ENCODE measurements at regions not wholly inside any gene's neighbourhood (a gene's known extent, or its start where the extent isn't known, plus 50 kb on each side); places are given as distances from the start of the nearest gene placed in this dataset.

DNA sequence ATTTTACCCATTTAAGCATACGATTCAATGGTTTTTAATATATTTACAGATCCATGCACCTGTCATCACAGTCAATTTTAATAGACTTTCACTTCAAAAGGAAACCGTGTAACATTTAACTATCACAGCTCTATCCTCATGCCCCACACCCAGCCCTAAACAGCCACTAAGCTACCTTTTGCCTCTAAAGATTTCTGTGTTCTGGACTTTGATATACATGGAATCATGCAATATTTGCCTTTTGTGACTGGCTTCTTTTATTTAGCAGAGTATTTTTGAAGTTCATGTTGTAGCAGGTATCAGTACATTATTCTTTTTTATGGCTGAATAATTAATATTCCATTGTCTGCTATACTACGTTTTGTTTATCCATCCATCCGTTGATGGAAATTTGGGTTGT lies 50.3 kb upstream of the STX16 start:
- TF ChIP-seq, protein P1, sequence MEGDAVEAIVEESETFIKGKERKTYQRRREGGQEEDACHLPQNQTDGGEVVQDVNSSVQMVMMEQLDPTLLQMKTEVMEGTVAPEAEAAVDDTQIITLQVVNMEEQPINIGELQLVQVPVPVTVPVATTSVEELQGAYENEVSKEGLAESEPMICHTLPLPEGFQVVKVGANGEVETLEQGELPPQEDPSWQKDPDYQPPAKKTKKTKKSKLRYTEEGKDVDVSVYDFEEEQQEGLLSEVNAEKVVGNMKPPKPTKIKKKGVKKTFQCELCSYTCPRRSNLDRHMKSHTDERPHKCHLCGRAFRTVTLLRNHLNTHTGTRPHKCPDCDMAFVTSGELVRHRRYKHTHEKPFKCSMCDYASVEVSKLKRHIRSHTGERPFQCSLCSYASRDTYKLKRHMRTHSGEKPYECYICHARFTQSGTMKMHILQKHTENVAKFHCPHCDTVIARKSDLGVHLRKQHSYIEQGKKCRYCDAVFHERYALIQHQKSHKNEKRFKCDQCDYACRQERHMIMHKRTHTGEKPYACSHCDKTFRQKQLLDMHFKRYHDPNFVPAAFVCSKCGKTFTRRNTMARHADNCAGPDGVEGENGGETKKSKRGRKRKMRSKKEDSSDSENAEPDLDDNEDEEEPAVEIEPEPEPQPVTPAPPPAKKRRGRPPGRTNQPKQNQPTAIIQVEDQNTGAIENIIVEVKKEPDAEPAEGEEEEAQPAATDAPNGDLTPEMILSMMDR (IDR thresholded peaks at IDR 0.05; ENCODE audit: insufficient read depth, missing control alignments) = no peak
- FAIRE-seq (no peak), DNase-seq (ENCODE audit: insufficient read length, low spot score) (no peak)

DNA sequence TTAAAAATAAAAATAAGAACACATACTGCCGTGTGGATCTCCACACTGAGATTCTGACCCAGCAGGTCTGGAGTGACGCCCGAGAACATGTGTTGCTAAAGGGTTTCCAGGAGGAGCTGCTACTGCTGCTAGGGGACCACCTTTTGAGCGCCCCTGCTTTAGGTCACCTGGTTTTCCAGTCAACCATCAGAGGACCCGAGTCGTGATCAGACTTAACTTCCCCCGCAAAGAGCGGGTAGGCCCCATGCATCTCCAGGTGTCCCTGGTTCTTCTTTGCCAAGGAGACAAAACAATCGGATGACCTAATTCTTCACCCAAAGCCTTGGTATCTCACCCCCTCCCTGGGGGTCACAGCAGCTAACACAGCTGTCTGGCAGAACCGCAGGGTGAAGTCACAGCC lies 51.1 kb upstream of the STX16 start:
- no peak for FAIRE-seq
- no peak for DNase-seq (ENCODE audit: insufficient read length, low spot score)
- TF ChIP-seq, protein P1 (IDR thresholded peaks at IDR 0.05; ENCODE audit: insufficient read depth, missing control alignments) = no peak

DNA sequence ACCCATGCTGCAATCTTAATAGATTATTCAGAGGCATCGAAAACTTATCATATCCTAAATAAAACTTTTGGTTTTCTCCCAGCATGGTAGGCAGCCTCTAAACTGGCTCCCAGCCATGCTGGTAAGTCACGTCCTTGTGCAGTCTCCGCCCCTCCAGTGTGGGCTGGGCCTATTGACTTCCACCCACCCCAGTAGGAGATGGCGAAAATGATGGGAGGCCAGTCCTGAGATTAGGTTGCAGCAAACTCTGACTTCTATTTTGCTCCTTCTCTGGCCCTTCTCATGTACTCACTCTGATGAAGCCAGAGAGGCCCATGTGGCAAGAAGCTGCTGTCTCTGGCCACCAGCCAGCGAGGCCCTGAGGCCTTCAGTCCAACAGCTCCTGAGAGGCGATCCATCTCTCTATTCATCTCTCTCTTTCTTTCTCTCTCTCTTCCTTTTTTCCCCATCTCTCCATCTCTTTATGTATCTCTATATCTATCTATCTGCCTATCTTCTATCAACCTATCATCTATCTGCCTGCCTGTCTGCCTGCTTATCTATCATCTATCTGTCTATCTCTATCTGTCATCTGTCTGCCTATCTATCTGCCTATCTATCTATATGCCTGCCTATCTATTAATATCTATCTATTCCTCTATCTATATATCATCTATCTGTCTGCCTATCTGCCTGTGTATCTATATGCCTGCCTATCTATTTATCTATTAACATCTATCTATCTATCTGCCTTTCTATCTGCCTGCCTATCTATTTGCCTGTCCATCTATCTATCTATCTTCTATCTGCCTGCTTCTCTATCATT lies 52.7 kb upstream of the STX16 start:
- TF ChIP-seq, protein P1 (IDR thresholded peaks at IDR 0.05; ENCODE audit: insufficient read depth, missing control alignments) = no peak
- no peak for FAIRE-seq
- DNase-seq (ENCODE audit: insufficient read length, low spot score) = no peak

DNA sequence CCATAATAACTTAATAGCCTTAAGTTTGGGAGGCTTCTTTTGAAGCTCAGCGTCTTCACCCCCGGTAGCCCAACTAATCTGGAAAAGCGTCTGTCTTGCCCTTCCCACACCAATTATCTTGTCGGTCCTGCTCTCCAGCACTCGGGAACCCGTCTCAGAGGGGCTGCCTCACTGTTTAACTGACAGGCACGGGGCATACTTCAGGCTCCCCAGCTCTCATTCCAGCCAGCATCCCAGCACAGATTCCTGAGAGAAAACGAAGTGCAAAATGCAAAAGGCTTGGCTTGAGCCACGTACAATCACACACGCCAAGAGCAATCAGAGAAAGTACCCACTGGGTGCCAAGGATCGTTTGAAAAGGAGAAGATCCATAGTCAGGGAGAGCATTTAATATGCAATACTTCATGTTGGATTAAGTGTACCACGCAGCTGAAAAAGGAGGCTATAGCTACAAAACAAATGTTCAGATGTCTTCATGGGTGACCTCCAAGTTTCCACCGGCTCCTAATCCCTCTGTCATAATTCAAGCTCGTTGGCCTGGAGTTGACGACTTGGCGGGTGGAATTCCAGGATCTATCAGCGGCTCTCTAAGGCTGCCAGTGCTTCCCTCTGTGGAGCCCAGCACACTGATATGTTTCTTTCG lies 53.7 kb upstream of the STX16 start:
- DNase-seq (ENCODE audit: insufficient read length, low spot score) (no peak), FAIRE-seq (peak; percentile 25)
- TF ChIP-seq, protein P1 (IDR thresholded peaks at IDR 0.05; ENCODE audit: insufficient read depth, missing control alignments) = no peak

DNA sequence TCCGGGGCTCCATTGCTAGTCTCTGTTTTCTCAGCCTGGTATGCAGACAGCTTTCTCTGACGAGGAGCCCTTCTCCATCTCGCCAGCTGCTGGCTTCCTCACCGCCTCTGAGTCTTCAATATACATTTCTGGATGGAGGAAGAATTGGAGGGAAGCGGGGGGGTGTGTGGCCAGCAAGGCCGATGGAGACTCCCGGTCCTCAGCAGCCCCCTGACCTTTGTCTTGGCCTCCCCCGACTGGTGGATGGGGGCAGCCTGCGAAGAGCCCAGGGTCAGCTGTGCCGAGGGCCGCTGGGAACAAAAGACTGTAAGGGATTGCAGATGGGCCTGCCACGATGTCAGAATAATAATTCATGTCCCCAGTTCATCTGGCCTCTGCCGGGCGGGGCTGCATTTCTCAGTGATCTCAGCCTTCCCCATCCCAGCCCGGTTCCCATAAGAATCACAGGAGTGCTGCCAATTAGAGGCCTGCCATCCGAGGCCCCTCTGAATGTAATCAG lies 54.3 kb upstream of the STX16 start:
- no peak for FAIRE-seq
- DNase-seq (ENCODE audit: insufficient read length, low spot score) = peak; percentile 77
- TF ChIP-seq, protein P1 (IDR thresholded peaks at IDR 0.05; ENCODE audit: insufficient read depth, missing control alignments) = no peak

DNA sequence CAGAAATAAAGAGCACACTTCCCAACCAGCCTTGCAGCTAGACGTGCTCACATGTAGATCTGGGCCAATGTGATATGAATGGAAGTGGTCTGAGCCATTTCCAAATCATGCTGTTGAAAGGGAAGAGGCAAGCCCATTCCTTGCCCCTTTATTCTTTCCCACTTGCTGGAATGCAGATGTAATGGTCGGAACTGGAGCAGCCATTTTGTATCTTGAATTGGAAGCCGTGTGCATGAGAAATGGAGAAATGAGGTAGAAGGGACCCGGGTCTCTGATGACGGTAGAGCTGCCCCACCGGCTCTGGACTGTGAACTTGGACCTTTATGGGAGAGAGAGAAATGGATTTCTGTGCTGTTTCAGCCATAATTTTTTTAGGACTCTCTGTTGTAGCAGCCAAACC lies 54.8 kb upstream of the STX16 start:
- no peak for FAIRE-seq
- no peak for DNase-seq (ENCODE audit: insufficient read length, low spot score)
- TF ChIP-seq, protein P1 (IDR thresholded peaks at IDR 0.05; ENCODE audit: insufficient read depth, missing control alignments) = no peak

DNA sequence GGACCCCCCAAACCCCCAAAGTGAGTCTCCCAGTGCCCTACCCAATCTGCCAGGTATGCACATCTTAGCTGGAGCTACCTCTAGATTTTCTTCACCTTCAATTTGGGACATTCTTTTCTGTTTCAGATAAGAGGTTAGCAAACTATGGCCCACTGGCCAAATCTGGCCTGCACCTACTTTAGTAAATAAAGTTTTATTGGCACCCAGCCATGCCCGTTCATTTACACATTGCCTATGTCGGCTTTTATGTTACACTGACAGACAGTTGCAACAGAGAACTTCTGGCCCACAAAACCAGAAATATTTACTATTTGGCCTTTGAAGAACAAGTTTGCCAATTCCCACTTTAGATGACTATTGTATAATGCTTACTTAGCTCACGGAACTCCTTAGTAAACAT lies 55.9 kb upstream of the STX16 start:
- DNase-seq (ENCODE audit: insufficient read length, low spot score) (no peak), FAIRE-seq (no peak)
- TF ChIP-seq, protein P1 (IDR thresholded peaks at IDR 0.05; ENCODE audit: insufficient read depth, missing control alignments) = no peak
